ENCODE measurements at regions not wholly inside any gene's neighbourhood (a gene's known extent, or its start where the extent isn't known, plus 50 kb on each side); places are given as distances from the start of the nearest gene placed in this dataset.

- no peaks in the 10 kb centered on the region for H3K9me3 ChIP-seq
- TF ChIP-seq CTCF (IDR thresholded peaks at IDR 0.05): no peak
- no peak for DNase-seq
- intact Hi-C loops (cut with DNase I, micrococcal nuclease): no loop called here
- ATAC-seq: no peak
- H3K4me3 ChIP-seq: no peak overlapping the region
- H3K4me1 ChIP-seq (ENCODE audit: low read depth): peaks cover 6% of the 10 kb centered on the region
- H3K36me3 ChIP-seq (ENCODE audit: low read depth): no peaks in the 10 kb centered on the region
Observed at GRCh38 chr1:178028841-178029481, 59.1 kb upstream of the SEC16B start.

- intact Hi-C loops (cut with DNase I, micrococcal nuclease): loop anchor here in 1 of 2 donors (10.0 kb wide), 1 partner anchor 244 kb away; no protein-coding TSS in a partner anchor
Observed at GRCh38 chr1:178030467-178030866, 60.6 kb upstream of the SEC16B start.

GRCh38 chr1:178031856-178032320 lies 62.0 kb upstream of the RASAL2 start:
- H3K9me3 ChIP-seq: no peaks in the 10 kb centered on the region
- intact Hi-C loops (cut with DNase I, micrococcal nuclease): loop anchor here in 1 of 2 donors (10.0 kb wide), 1 partner anchor 243 kb away; no protein-coding TSS in a partner anchor
- H3K4me3 ChIP-seq: no peak overlapping the region
- H3K36me3 ChIP-seq (ENCODE audit: low read depth): no peaks in the 10 kb centered on the region
- DNase-seq: peak; percentile 60 to 97 (median 78)
- peak; percentile 98 for ATAC-seq
- H3K4me1 ChIP-seq (ENCODE audit: low read depth): peaks cover 6% of the 10 kb centered on the region
- TF ChIP-seq CTCF (IDR thresholded peaks at IDR 0.05): peak; percentile 85

More at GRCh38 chr1:178030467-178030866, 60.6 kb upstream of the SEC16B start:
- no peak for ATAC-seq
- Histone ChIP-seq H3K4me1 (ENCODE audit: low read depth) (peaks cover 6% of the 10 kb centered on the region), H3K9me3 (no peaks in the 10 kb centered on the region), H3K4me3 (no peak overlapping the region), H3K36me3 (ENCODE audit: low read depth) (no peaks in the 10 kb centered on the region)
- no peak for DNase-seq
- no peak for TF ChIP-seq CTCF (IDR thresholded peaks at IDR 0.05)

GRCh38 chr1:178033019-178033418 lies 60.9 kb upstream of the RASAL2 start:
- H3K4me3 ChIP-seq: no peak overlapping the region
- intact Hi-C loops (cut with DNase I, micrococcal nuclease): loop anchor here in 1 of 2 donors (10.0 kb wide), 1 partner anchor 242 kb away; no protein-coding TSS in a partner anchor
- no peak for TF ChIP-seq CTCF (IDR thresholded peaks at IDR 0.05)
- H3K9me3 ChIP-seq: no peaks in the 10 kb centered on the region
- ATAC-seq (no peak), DNase-seq (no peak)
- peaks cover 6% of the 10 kb centered on the region for H3K4me1 ChIP-seq (ENCODE audit: low read depth)
- H3K36me3 ChIP-seq (ENCODE audit: low read depth): no peaks in the 10 kb centered on the region

- intact Hi-C loops (cut with DNase I, micrococcal nuclease): loop anchor here in 1 of 2 donors (10.0 kb wide), 1 partner anchor 240 kb away; no protein-coding TSS in a partner anchor
- H3K36me3 ChIP-seq (ENCODE audit: low read depth): no peaks in the 10 kb centered on the region
- DNase-seq: no peak
- TF ChIP-seq CTCF (IDR thresholded peaks at IDR 0.05): no peak
- no peak for ATAC-seq
- H3K4me3 ChIP-seq: no peak overlapping the region
- peaks cover 10% of the 10 kb centered on the region for H3K4me1 ChIP-seq (ENCODE audit: low read depth)
- no peaks in the 10 kb centered on the region for H3K9me3 ChIP-seq
Observed at GRCh38 chr1:178034676-178035075, 59.2 kb upstream of the RASAL2 start.

Data from mucosa of descending colon (tissue), 3 donors.